ENCODE measurements at regions not wholly inside any gene's neighbourhood (a gene's known extent, or its start where the extent isn't known, plus 50 kb on each side); places are given as distances from the start of the nearest gene placed in this dataset.

DNA sequence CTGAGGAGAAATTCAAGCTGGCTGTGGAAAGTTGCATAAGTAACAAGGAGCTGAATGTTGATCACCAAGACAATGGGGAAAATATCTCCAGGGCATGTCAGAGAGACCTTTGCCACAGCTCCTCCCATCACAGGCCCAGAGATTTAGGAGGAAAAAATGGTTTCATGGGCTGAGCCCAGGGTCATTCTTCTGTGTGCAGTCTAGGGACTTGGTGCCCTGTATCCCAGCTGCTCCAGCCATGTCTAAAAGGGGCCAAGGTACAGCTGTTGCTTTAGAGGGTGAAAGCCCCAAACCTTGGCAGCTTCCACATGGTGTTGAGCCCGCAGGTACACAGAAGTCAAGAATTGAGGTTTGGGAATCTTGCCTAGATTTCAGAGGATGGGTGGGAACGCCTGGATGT, 439.8 kb upstream of the HNRNPA3 start:
- H3K4me3 ChIP-seq (ENCODE audit: low read depth, low read length), result no peak overlapping the region
- no peak for TF ChIP-seq CTCF (IDR thresholded peaks at IDR 0.05; ENCODE audit: low read depth, low read length, missing control alignments)
- in situ Hi-C loops (cut with HindIII; ENCODE audit: low sequenced_read_pairs), result no loop called here
- DNase-seq (ENCODE audit: low read depth), result no peak

GRCh38 chr2:176774766-176775451, 437.7 kb upstream of the HNRNPA3 start:
- no peak overlapping the region for H3K4me3 ChIP-seq (ENCODE audit: low read depth, low read length)
- no peak for DNase-seq (ENCODE audit: low read depth)
- in situ Hi-C loops (cut with HindIII; ENCODE audit: low sequenced_read_pairs), result no loop called here
- no peak for TF ChIP-seq CTCF (IDR thresholded peaks at IDR 0.05; ENCODE audit: low read depth, low read length, missing control alignments)

GRCh38 chr2:176777262-176777661, 435.3 kb upstream of the HNRNPA3 start:
- DNase-seq (ENCODE audit: low read depth), result no peak
- TF ChIP-seq CTCF (IDR thresholded peaks at IDR 0.05; ENCODE audit: low read depth, low read length, missing control alignments), result no peak
- in situ Hi-C loops (cut with HindIII; ENCODE audit: low sequenced_read_pairs), result no loop called here
- no peak overlapping the region for H3K4me3 ChIP-seq (ENCODE audit: low read depth, low read length)

DNA sequence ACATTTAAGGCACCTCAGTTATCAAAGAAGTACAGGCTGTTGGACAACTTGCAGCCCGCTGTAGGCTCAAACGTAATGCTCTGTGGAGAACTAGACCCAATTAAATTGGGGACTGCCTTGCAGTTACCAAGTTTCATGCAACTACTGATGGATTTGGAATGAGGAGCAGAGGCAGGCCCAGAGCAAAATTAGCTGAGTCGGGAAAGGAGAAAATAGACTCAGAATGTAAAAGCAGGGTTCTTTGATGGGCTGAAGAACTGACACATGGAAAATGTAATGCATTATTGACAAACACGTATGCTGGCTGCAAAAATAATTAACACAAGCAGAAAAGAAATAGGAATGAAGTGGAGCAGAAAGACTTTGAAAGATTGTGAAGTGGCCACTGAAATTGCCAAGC, 432.7 kb upstream of the HNRNPA3 start:
- in situ Hi-C loops (cut with HindIII; ENCODE audit: low sequenced_read_pairs), result no loop called here
- H3K4me3 ChIP-seq (ENCODE audit: low read depth, low read length), result no peak overlapping the region
- DNase-seq (ENCODE audit: low read depth), result no peak
- no peak for TF ChIP-seq CTCF (IDR thresholded peaks at IDR 0.05; ENCODE audit: low read depth, low read length, missing control alignments)

DNA sequence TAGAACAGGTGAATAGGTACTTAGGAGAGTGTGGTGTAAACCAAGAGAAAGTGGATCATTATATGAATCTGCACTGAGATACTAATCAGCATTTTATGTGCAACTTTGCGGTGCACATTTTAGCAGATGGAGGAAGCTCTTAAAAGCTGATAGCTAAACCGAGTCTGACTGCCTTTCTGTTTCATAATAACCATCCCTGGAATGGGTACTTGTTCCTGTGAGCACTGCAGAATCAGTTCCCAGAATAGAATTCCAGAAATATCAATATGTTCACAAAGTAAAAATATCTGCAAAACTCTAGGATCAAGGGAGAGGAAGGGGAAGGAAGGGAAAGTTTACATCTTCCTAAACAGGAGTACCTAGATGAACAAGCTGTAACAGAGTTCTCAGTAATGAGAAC, 432.2 kb upstream of the HNRNPA3 start:
- TF ChIP-seq CTCF (IDR thresholded peaks at IDR 0.05; ENCODE audit: low read depth, low read length, missing control alignments), result no peak
- in situ Hi-C loops (cut with HindIII; ENCODE audit: low sequenced_read_pairs), result no loop called here
- DNase-seq (ENCODE audit: low read depth), result no peak
- H3K4me3 ChIP-seq (ENCODE audit: low read depth, low read length), result no peak overlapping the region

DNA sequence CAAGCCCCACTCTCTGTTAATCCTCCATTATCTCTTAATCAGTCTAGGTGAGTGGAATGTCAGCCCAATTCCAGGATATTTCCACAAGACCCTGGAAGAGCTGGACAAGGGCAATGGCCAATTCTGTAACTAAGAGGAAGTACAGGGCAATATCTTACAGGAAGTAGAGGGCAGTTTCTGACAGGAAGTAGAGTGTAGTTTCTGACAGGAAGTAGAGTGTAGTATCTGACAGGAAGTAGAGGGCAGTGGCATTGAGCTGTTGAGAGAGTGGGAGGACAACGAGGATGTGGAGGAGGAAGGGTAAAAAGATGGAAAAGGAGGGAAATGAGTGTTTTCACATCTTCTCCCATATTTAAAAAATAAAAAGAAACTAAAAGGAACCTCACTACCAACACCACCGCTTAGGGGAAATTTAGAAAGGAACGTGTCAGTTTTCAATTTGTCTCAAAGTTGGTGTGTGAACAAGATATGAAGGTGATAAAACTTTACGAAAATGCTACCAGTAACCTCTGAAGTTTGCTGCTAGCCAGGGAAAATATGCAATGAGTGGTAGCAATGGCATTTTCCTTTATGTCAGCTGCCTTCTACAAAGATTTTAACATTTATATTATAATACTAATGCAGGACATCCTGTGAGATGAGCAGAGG, 430.9 kb upstream of the HNRNPA3 start:
- no peak for DNase-seq (ENCODE audit: low read depth)
- TF ChIP-seq CTCF (IDR thresholded peaks at IDR 0.05; ENCODE audit: low read depth, low read length, missing control alignments), result no peak
- no peak overlapping the region for H3K4me3 ChIP-seq (ENCODE audit: low read depth, low read length)
- in situ Hi-C loops (cut with HindIII; ENCODE audit: low sequenced_read_pairs), result no loop called here

Measured in astrocyte of the cerebellum (primary cell).